Endodermal cell (in vitro differentiated cells): ENCODE measurements at regions not wholly inside any gene's neighbourhood (a gene's known extent, or its start where the extent isn't known, plus 50 kb on each side); places are given as distances from the start of the nearest gene placed in this dataset.

Experiments
- DNase-seq: peaks from one replicate; pipeline ENCODE4 v3.0.0-alpha.2; 2017
- H3K27ac ChIP-seq: 2 replicates; pipeline ENCODE4 v1.5.1; 2013; ENCODE audit warnings: mild to moderate bottlenecking, low read depth, low read length, moderate library complexity
- H3K27me3 ChIP-seq: 2 replicates; pipeline ENCODE4 v1.6.1; 2013; ENCODE audit warnings: mild to moderate bottlenecking, low read length, moderate library complexity; ENCODE audit not compliant: insufficient read depth, control insufficient read depth, poor library complexity, severe bottlenecking
- H3K36me3 ChIP-seq: 2 replicates; pipeline ENCODE4 v1.7.0; 2013; ENCODE audit warnings: mild to moderate bottlenecking, low read length, moderate library complexity; ENCODE audit not compliant: control insufficient read depth, insufficient read depth
- H3K4me1 ChIP-seq: one replicate; pipeline ENCODE4 v1.7.0; 2013; ENCODE audit warnings: low read length; ENCODE audit not compliant: control insufficient read depth, insufficient read depth
- H3K4me3 ChIP-seq: 2 replicates; pipeline ENCODE4 v1.5.1; 2013; ENCODE audit warnings: mild to moderate bottlenecking, low read length, moderate library complexity
- H3K9ac ChIP-seq: 2 replicates; pipeline ENCODE4 v1.6.1; 2013; ENCODE audit warnings: mild to moderate bottlenecking, low read length, moderate library complexity; ENCODE audit not compliant: poor library complexity, severe bottlenecking; ENCODE audit errors: extremely low read depth
- H3K9me3 ChIP-seq: 2 replicates; pipeline ENCODE4 v1.6.1; 2013; ENCODE audit warnings: mild to moderate bottlenecking, low read length, moderate library complexity; ENCODE audit not compliant: control insufficient read depth
- H3K27ac Mint-ChIP-seq: 2 replicates; pipeline ENCODE4 v1.8.0; 2020; ENCODE audit warnings: mixed read lengths
- H3K27me3 Mint-ChIP-seq: 2 replicates; pipeline ENCODE4 v1.8.0; 2021; ENCODE audit warnings: mild to moderate bottlenecking, mixed read lengths; ENCODE audit not compliant: insufficient read depth
- H3K36me3 Mint-ChIP-seq: 2 replicates; pipeline ENCODE4 v1.8.0; 2020; ENCODE audit warnings: low read depth, mixed read lengths
- H3K4me1 Mint-ChIP-seq: 2 replicates; pipeline ENCODE4 v1.8.0; 2020; ENCODE audit warnings: mixed read lengths
- H3K4me3 Mint-ChIP-seq: 2 replicates; pipeline ENCODE4 v1.8.0; 2020; ENCODE audit warnings: mild to moderate bottlenecking, moderate library complexity, mixed read lengths
- H3K9me3 Mint-ChIP-seq: 2 replicates; pipeline ENCODE4 v1.8.0; 2020; ENCODE audit warnings: mild to moderate bottlenecking, mixed read lengths
- CTCF ChIP-seq: fragments of 200-600 bp; sonication (generic); conservative IDR thresholded peaks from 2 replicates; pipeline ENCODE4 v1.5.0; 2021; ENCODE audit warnings: antibody characterized with exemption, mild to moderate bottlenecking
- WGBS, 2 experiments: methylation state at CpG; one replicate each; pipeline versions ENCODE4 v1.1.5 to v1.1.7; 2013; ENCODE audit warnings: missing lambda C conversion rate in 2 of 2, mixed read lengths in 1 of 2; ENCODE audit not compliant: insufficient coverage in 1 of 2, insufficient read length in 1 of 2; 5-methylcytosine and 5-hydroxymethylcytosine counted together

- Histone ChIP-seq H3K4me3 (no peak overlapping the region), H3K9me3 (peaks cover 11% of the 10 kb centered on the region), H3K9ac (no peak overlapping the region), H3K36me3 (no peaks in the 10 kb centered on the region), H3K4me1 (no peaks in the 10 kb centered on the region), H3K27me3 (no peaks in the 10 kb centered on the region), H3K27ac (no peak overlapping the region)
- Mint-ChIP-seq H3K27ac (no peak overlapping the region), H3K9me3 (peaks cover 7% of the 10 kb centered on the region), H3K4me1 (no peaks in the 10 kb centered on the region), H3K36me3 (no peaks in the 10 kb centered on the region), H3K27me3 (no peaks in the 10 kb centered on the region), H3K4me3 (no peak overlapping the region)
- no peak for DNase-seq
- no peak for TF ChIP-seq CTCF
- WGBS, 2 experiments: 90 to 94% methylated on average over 12 to 18 of the region's 18 CpGs
These were observed 1518.5 kb downstream of the BRD1 start for GRCh38 chr22:48309115-48309705.

GRCh38 chr22:48307931-48308330 lies 1519.7 kb downstream of the BRD1 start:
- no peak overlapping the region for H3K4me3 ChIP-seq
- H3K9me3 Mint-ChIP-seq: peaks cover 7% of the 10 kb centered on the region
- H3K36me3 ChIP-seq: no peaks in the 10 kb centered on the region
- no peaks in the 10 kb centered on the region for H3K27me3 ChIP-seq
- WGBS, 2 experiments: 84 to 86% methylated on average over 6 to 7 of the region's 7 CpGs
- no peaks in the 10 kb centered on the region for H3K4me1 ChIP-seq
- no peak overlapping the region for H3K4me3 Mint-ChIP-seq
- H3K27ac Mint-ChIP-seq: no peak overlapping the region
- no peak overlapping the region for H3K9ac ChIP-seq
- TF ChIP-seq CTCF: no peak
- H3K27ac ChIP-seq: no peak overlapping the region
- DNase-seq: no peak
- peaks cover 11% of the 10 kb centered on the region for H3K9me3 ChIP-seq
- H3K27me3 Mint-ChIP-seq: no peaks in the 10 kb centered on the region
- H3K36me3 Mint-ChIP-seq: no peaks in the 10 kb centered on the region
- no peaks in the 10 kb centered on the region for H3K4me1 Mint-ChIP-seq

GRCh38 chr22:48306785-48307510 lies 1520.7 kb downstream of the BRD1 start:
- H3K27me3 Mint-ChIP-seq: no peaks in the 10 kb centered on the region
- Histone ChIP-seq H3K9ac (no peak overlapping the region), H3K36me3 (no peaks in the 10 kb centered on the region), H3K27me3 (no peaks in the 10 kb centered on the region), H3K4me1 (no peaks in the 10 kb centered on the region), H3K9me3 (peaks cover 8% of the 10 kb centered on the region), H3K4me3 (no peak overlapping the region), H3K27ac (no peak overlapping the region)
- peaks cover 4% of the 10 kb centered on the region for H3K9me3 Mint-ChIP-seq
- no peak overlapping the region for H3K27ac Mint-ChIP-seq
- H3K36me3 Mint-ChIP-seq: no peaks in the 10 kb centered on the region
- no peaks in the 10 kb centered on the region for H3K4me1 Mint-ChIP-seq
- DNase-seq: no peak
- WGBS, 2 experiments: 92 to 96% methylated on average over 6 to 19 of the region's 19 CpGs
- no peak for TF ChIP-seq CTCF
- H3K4me3 Mint-ChIP-seq: no peak overlapping the region
